Stimulated activated CD8-positive, alpha-beta memory T cell treated with anti-CD3 and anti-CD28 coated beads, Interleukin-4, amount 100 ng/mL, for 24 hours (primary cell): ENCODE measurements at regions not wholly inside any gene's neighbourhood (a gene's known extent, or its start where the extent isn't known, plus 50 kb on each side); places are given as distances from the start of the nearest gene placed in this dataset.

ENCODE experiments used
- DNase-seq: peaks from one replicate; pipeline ENCODE4 v3.0.0-alpha.2; 2020; ENCODE audit warnings: low read depth

DNA sequence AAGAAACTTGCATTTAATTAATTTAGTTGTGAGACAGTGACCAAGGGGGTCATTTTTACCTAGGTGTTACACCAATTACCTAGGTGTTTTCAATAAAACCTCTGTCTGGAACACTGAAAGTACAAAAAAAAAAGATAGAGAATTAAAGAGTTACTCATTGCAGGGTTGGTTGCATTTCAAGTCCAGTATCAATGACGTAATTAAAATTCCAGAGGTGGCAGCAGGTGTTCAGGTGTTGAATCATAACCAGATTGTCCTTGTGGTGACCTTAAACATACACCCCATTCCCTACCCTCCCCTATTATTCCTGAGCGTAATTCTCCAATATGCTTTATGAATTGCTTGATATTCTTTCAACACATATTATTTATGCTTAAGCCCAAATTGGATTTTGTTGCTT, 352.0 kb upstream of the SLC8A1 start:
- no peak for DNase-seq

GRCh38 chr2:40809156-40809555, 357.3 kb upstream of the SLC8A1 start:
- no peak for DNase-seq

DNA sequence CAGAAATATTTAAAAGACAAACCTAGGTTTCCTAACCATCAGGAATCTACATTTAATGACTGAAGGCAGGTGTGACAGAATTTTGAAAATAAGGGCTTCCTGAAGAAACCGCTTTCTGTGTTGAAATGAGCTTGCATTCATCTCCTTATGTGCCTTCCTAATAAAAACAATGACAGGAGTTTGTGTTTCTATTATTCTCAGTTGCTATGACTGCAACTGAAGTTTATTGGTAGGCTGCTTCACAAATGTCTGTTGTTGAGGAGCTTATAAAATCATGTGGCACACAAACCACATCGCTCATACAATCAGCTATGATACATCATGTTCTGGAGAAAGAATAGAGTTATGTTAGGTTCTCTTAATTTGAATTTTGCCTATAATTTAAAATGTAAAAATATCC, 362.7 kb upstream of the SLC8A1 start:
- DNase-seq: no peak

- no peak for DNase-seq
These were observed 368.4 kb upstream of the SLC8A1 start for GRCh38 chr2:40820319-40820718.

- DNase-seq: no peak
These were observed 371.6 kb upstream of the SLC8A1 start for GRCh38 chr2:40823478-40823877.

- no peak for DNase-seq
These were observed 372.4 kb upstream of the SLC8A1 start for GRCh38 chr2:40824278-40824677.

DNA sequence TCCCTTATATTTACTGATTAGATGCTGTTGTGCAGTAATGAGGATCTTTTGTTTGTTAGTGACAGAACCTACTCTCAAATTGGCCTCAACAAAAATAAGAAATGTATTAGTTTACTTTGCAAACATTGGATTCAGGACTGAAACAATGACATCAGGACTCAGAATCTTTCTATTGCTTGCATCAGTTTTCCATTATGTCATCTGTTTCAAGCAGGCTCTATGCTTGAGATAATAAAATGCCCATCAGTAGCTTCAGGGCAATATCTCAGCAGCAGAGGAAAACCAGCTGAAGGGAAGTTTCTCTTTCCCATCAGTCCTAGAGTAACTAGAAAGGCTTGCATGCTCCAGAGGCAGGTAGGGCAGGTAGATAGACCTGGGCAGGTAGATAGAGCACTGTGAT, 375.5 kb upstream of the SLC8A1 start:
- no peak for DNase-seq

DNA sequence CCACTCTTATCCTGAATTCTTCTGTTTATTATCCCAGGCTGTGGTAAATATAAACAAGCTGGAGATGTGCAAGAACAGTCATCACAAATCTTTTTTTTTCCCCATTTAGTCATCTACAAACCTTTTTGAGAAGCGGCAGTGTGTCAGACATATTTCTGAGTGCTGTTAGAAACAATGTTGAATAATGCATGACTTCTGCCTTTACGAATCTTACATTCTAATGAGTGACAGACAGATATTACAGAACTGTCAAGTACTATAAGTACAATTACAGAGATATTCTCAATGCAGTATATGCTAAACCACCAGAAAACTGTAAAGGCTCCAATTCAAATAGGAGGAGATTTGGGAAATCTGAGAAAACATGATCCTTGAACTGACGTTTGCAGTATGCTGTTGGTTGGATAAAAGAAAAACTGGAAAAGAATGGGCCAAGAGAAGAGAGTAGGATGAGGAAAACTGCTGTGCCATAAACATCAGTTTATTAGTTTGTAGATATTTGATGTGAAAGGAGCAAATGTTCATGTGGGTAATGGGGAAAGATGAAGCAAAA, 379.5 kb upstream of the SLC8A1 start:
- DNase-seq: no peak

DNA sequence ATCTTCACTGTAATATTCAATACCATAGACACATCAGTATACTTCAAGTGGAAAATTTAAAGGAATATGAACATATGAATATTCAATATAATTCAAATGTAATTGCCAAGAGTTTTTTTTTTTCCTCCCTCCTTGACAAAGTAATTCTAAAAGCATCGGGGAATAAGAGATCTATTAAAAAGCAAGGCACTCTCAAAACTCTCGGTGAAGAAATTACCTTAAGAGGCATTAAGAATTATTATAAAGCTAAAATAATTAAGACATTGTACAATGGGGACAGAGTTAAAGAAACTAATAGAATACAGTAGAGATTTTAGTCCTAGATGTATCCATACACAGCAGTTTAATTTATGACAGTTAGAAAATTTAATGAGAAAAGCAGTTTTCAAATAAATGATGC, 390.0 kb upstream of the SLC8A1 start:
- DNase-seq: no peak

DNA sequence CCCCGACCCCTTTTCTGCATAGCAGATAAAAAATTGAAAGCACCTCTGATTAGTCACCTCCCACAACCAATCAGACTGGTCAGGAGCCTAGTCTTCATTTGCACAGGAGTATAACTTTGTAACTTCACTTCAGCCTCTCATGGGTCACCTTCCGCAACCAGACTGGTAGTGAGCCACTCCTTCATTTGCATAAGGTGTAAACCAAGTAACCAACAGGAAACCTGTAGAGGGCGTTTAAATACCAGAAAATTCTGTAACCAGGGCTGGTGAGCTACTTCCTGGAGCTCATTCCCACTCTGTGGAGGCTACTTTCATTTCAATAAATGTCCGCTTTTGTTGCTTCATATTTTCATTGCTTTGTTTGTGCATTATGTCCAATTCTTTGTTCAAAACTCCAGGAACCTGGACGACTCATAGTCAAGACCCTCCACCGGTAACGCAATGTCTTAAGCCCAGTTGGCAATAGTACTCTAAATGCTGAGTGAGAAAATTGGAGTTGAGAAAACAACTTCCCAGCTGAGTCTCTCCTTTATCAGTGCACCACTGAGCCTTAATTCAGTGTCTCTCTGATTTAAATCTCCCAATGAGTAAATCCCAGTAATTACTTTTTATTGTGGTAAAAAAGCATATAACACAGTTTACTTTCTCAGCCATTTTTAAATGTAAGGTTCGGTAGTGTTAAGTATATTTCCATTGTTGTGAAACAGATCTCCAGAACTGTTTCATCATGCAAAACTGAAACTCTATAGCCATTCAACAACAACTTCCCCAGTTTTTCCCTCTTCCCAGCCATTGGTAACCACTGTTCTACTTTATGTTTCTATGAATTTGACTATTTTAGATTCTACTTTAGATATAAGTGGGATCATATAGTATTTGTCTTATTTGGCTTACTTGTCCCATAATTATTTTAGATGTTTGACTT, 392.7 kb upstream of the SLC8A1 start:
- no peak for DNase-seq

DNA sequence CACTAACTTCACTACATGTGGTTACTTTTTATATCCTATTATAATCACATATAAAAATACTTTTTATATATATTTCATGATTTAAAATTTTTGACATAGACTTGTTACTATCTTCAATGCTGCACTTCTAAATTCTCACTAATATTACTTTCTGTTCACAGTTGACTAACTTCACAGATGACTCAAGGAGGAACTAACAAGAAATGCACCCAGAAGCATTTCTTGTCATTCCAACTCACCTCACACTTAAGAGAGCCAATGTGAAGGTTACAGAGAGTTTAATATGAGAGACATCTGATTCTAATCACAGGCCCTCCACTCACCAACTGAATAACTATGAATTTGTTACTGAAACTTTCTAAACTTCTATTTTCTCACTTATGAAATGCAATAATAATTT, 399.8 kb upstream of the SLC8A1 start:
- DNase-seq: no peak

- DNase-seq: no peak
These were observed 407.7 kb upstream of the SLC8A1 start for GRCh38 chr2:40859617-40860016.

- DNase-seq: no peak
These were observed 415.9 kb upstream of the SLC8A1 start for GRCh38 chr2:40867829-40868228.

GRCh38 chr2:40872580-40872979, 420.7 kb upstream of the SLC8A1 start:
- DNase-seq: no peak

GRCh38 chr2:40874380-40874779, 422.5 kb upstream of the SLC8A1 start:
- DNase-seq: no peak

DNA sequence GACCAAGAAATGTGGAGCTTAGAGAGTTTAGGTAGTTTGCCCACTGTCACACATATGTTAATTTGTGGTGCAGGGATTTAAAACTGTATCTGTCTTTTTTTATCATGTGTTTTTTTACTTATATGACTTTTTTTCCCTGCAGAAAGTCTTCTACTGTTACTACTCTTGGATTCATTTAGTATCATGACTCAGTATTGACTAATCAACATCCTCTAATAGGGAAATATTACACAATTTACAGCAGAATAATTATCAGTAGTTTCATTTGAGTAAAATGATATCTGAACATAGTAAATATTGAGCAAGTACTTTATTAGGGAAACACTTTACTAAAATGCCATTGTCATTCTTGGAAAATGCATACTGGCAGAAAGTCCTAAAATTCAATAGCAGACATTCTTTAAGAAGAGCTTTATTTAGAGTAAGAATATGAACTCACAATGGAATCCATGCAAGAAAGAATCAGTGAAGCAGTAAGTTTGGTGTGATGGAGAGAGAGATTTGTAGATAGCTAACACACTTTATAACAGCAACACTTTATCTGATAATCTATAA, 425.9 kb upstream of the SLC8A1 start:
- no peak for DNase-seq

- no peak for DNase-seq
These were observed 427.4 kb upstream of the SLC8A1 start for GRCh38 chr2:40879305-40879704.

DNA sequence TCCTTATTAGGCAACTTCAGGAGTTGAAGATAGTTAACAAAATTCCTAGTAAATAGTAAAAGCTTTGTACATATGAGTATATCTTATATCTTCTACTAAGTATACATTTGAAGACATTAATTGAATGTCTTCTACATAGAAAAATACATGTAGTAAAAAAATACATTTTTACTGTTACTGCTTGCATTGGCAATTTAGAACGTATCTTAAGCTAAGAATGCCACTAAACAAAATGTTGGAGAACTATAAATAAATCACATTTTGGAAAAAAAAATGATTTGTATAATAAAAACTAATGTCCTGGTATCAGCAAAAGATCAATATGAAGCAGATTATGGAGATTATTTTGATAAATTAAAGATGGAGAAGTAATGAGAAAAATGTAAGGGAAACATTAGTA, 434.2 kb upstream of the SLC8A1 start:
- DNase-seq: no peak

- DNase-seq: no peak
These were observed 434.8 kb upstream of the SLC8A1 start for GRCh38 chr2:40886655-40887054.

- no peak for DNase-seq
These were observed 444.5 kb upstream of the SLC8A1 start for GRCh38 chr2:40896358-40896757.

DNA sequence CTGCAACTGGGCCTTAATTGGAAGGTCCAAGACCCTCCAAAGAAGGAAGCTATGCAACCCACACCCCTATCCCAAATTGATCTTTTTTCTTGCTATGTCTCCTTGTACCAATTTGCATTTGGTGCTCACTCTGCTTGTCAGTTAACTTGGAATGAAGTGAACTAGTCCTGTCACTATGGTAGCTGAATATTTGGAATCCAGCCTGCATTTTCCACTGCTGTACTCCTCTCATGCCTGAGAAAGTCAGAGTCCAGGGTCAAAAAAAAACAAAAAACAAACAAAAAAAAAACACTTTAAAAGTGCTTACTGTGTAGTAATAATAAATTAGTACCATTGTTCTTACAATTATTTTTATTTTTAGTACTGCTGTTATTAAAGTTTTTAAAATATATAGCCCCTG, 462.8 kb upstream of the SLC8A1 start:
- DNase-seq: no peak

DNA sequence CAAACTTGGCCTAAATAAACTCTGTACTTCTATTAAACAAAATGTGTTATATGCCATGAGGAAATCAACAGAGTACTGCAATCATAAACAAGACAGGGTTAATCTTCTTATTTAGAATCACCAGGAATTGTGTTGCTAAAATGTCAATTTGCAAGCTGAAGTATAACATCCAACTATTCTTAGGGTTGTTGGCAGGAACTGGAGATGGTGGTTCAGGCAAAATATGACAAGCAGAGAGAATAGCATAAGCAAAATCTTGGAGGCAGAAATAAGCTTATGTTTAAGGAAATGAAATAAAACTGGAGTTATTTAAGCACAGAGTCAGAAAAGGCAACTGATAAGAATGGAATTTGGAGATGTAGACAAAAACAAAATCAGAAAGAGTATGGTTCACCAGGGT, 463.8 kb upstream of the SLC8A1 start:
- no peak for DNase-seq

- DNase-seq: no peak
These were observed 483.5 kb upstream of the SLC8A1 start for GRCh38 chr2:40935349-40935748.

GRCh38 chr2:40937284-40937683, 485.4 kb upstream of the SLC8A1 start:
- DNase-seq: no peak
